Sigmoid colon (tissue), 4 donors: ENCODE measurements at regions not wholly inside any gene's neighbourhood (a gene's known extent, or its start where the extent isn't known, plus 50 kb on each side); places are given as distances from the start of the nearest gene placed in this dataset.

Experiments
- CTCF ChIP-seq, 4 experiments: fragments of 450-650 bp in 3 of 4; fragments of 200-600 bp in 1 of 4; IDR thresholded peaks; one replicate each; pipeline ENCODE4 v1.5.1; 2016 to 2019; ENCODE audit warnings: antibody characterized with exemption in 4 of 4, mild to moderate bottlenecking in 3 of 4, moderate library complexity in 2 of 4
- EP300 ChIP-seq, 4 donors: sonication (generic); formaldehyde crosslinking; IDR thresholded peaks; one replicate each; pipeline ENCODE4 v1.6.1; 2017; ENCODE audit warnings: antibody characterized with exemption in 4 of 4
- POLR2AphosphoS5 ChIP-seq, 4 donors: sonication (generic); formaldehyde crosslinking; IDR thresholded peaks; one replicate each; pipeline ENCODE4 v1.6.1; 2017; ENCODE audit warnings: antibody characterized with exemption in 4 of 4

DNA sequence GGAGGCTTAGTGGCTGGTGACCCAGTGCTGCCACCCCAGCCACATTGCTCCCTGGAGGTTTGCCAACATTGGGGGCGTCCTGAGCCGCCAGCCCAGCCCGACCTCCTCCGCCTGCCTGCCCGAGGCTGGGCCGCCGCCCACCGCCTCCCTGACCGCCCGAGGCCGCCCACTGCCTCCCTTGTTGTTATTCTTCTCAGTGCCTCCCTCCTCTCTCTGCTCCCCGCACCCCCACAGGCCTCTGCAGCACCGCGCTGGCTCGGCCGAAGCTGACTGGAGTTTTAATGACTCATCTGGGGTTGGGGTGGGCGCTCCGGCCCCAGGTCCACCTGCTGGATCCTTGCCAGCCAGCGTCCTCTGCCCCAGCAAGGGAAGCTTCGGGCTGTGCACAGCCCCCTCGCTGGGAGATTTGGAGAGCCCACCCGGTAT, 102.5 kb downstream of the RBFOX3 start:
- TF ChIP-seq CTCF (IDR thresholded peaks at IDR 0.05) (no peak), EP300 (IDR thresholded peaks at IDR 0.05) (no peak), POLR2AphosphoS5 (IDR thresholded peaks at IDR 0.05) (no peak)
